ENCODE measurements at regions not wholly inside any gene's neighbourhood (a gene's known extent, or its start where the extent isn't known, plus 50 kb on each side); places are given as distances from the start of the nearest gene placed in this dataset.

DNA sequence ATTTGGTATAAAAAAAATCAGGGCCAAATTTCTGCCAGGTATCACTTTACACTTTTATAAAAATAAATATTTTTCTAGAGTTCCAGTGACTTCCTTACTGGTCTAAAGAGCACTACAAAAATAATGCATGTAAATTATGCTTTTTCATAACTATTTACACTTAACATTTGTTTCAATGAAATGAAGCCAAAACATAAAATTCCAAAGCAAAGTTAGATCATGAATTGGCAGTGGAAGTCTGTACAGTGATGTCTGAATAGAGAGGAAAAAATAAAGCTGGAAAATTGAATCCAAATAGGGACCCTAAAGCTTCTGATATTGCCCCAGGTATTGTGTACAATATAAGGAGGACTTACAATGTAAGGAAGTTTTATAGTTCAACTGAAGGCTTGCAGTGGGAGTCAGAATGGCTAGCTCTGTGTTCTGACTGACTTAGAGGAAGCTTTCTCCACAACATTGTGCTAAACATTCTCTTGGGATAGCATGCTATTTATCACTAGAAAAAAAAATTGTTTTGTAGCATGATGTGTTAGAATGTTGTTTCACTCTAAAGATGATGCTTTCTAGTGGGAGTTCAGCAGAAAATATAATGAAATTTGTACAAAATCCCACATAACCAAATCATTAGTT is 288.2 kb upstream of the UGT8 start:
- TF ChIP-seq CREB1 (CRISPR knock-in tag; IDR thresholded peaks at IDR 0.05) (no peak), JUN (CRISPR knock-in tag; IDR thresholded peaks at IDR 0.05) (no peak), TCF7 (CRISPR knock-in tag; IDR thresholded peaks at IDR 0.05; ENCODE audit: low read depth) (no peak), NFE2L1 (CRISPR knock-in tag; IDR thresholded peaks at IDR 0.05) (no peak)
- TF ChIP-seq, protein P1, sequence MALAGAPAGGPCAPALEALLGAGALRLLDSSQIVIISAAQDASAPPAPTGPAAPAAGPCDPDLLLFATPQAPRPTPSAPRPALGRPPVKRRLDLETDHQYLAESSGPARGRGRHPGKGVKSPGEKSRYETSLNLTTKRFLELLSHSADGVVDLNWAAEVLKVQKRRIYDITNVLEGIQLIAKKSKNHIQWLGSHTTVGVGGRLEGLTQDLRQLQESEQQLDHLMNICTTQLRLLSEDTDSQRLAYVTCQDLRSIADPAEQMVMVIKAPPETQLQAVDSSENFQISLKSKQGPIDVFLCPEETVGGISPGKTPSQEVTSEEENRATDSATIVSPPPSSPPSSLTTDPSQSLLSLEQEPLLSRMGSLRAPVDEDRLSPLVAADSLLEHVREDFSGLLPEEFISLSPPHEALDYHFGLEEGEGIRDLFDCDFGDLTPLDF (CRISPR knock-in tag; IDR thresholded peaks at IDR 0.05) = no peak
- TF ChIP-seq, protein P2, sequence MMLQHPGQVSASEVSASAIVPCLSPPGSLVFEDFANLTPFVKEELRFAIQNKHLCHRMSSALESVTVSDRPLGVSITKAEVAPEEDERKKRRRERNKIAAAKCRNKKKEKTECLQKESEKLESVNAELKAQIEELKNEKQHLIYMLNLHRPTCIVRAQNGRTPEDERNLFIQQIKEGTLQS (CRISPR knock-in tag; conservative IDR thresholded peaks at IDR 0.05) = no peak

Measured in WTC11 (cell line).